GM19239 (cell line): ENCODE measurements at regions not wholly inside any gene's neighbourhood (a gene's known extent, or its start where the extent isn't known, plus 50 kb on each side); places are given as distances from the start of the nearest gene placed in this dataset.

ENCODE experiments used
- DNase-seq: peaks from one replicate; pipeline ENCODE4 v3.0.0; 2011; ENCODE audit warnings: low spot score; ENCODE audit not compliant: insufficient read length
- FAIRE-seq: peaks from 2 replicates; lab custom pipeline; 2011; peaks lifted over from hg19 to GRCh38; lab: Jason Lieb, UNC

- no peak for FAIRE-seq
- no peak for DNase-seq
Observed at GRCh38 chr1:218803351-218803997, 370.2 kb upstream of the LYPLAL1 start.

- FAIRE-seq, result no peak
- no peak for DNase-seq
Observed at GRCh38 chr1:218804014-218804785, 369.5 kb upstream of the LYPLAL1 start.

- DNase-seq (no peak), FAIRE-seq (no peak)
Observed at GRCh38 chr1:218809061-218809460, 364.6 kb upstream of the LYPLAL1 start.

GRCh38 chr1:218809625-218810024 lies 364.1 kb upstream of the LYPLAL1 start:
- DNase-seq (no peak), FAIRE-seq (no peak)

- no peak for FAIRE-seq
Observed at GRCh38 chr1:218810306-218810705, 363.4 kb upstream of the LYPLAL1 start.

GRCh38 chr1:218811497-218811896 lies 362.2 kb upstream of the LYPLAL1 start:
- FAIRE-seq, result no peak

More at GRCh38 chr1:218810306-218810705, 363.4 kb upstream of the LYPLAL1 start:
- DNase-seq, result no peak

GRCh38 chr1:218812360-218812759 lies 361.3 kb upstream of the LYPLAL1 start:
- FAIRE-seq (no peak), DNase-seq (no peak)

More at GRCh38 chr1:218811497-218811896, 362.2 kb upstream of the LYPLAL1 start:
- DNase-seq, result no peak

GRCh38 chr1:218813237-218813636 lies 360.4 kb upstream of the LYPLAL1 start:
- DNase-seq (no peak), FAIRE-seq (no peak)

- FAIRE-seq, result no peak
- DNase-seq, result no peak
Observed at GRCh38 chr1:218815076-218815475, 358.6 kb upstream of the LYPLAL1 start.

- no peak for FAIRE-seq
- no peak for DNase-seq
Observed at GRCh38 chr1:218817071-218817470, 356.6 kb upstream of the LYPLAL1 start.

- FAIRE-seq (no peak), DNase-seq (no peak)
Observed at GRCh38 chr1:218817691-218818465, 355.8 kb upstream of the LYPLAL1 start.

GRCh38 chr1:218823291-218823900 lies 350.3 kb upstream of the LYPLAL1 start:
- DNase-seq (no peak), FAIRE-seq (no peak)

- no peak for DNase-seq
- no peak for FAIRE-seq
Observed at GRCh38 chr1:218827486-218827885, 346.2 kb upstream of the LYPLAL1 start.

- FAIRE-seq (no peak), DNase-seq (no peak)
Observed at GRCh38 chr1:218828125-218828650, 345.5 kb upstream of the LYPLAL1 start.

- DNase-seq (no peak), FAIRE-seq (no peak)
Observed at GRCh38 chr1:218829097-218829496, 344.6 kb upstream of the LYPLAL1 start.

- FAIRE-seq (no peak), DNase-seq (no peak)
Observed at GRCh38 chr1:218835609-218836008, 338.1 kb upstream of the LYPLAL1 start.

GRCh38 chr1:218836264-218836663 lies 337.4 kb upstream of the LYPLAL1 start:
- FAIRE-seq, result no peak
- no peak for DNase-seq

- FAIRE-seq (no peak), DNase-seq (no peak)
Observed at GRCh38 chr1:218837051-218837450, 336.6 kb upstream of the LYPLAL1 start.

GRCh38 chr1:218845589-218845988 lies 328.1 kb upstream of the LYPLAL1 start:
- DNase-seq, result no peak
- FAIRE-seq, result no peak

- DNase-seq (no peak), FAIRE-seq (no peak)
Observed at GRCh38 chr1:218846181-218846580, 327.5 kb upstream of the LYPLAL1 start.
